Uterus (tissue), 3 donors: ENCODE measurements at regions not wholly inside any gene's neighbourhood (a gene's known extent, or its start where the extent isn't known, plus 50 kb on each side); places are given as distances from the start of the nearest gene placed in this dataset.

Source experiments
- DNase-seq, 2 donors: peaks; one replicate each; pipeline ENCODE4 v3.0.0-alpha.2; 2019 to 2020
- H3K27ac ChIP-seq, 2 donors: fragments of 200-600 bp; sonication (generic); 1 replicate in 1 of 2; 2 replicates in 1 of 2; pipeline ENCODE4 v1.5.1; 2016 to 2018
- H3K27me3 ChIP-seq, 2 donors: fragments of 200-600 bp; sonication (generic); one replicate each; pipeline ENCODE4 v1.5.1; 2018 to 2019; ENCODE audit warnings: control low read depth in 1 of 2
- H3K36me3 ChIP-seq, 2 donors: fragments of 200-600 bp; sonication (generic); one replicate each; pipeline ENCODE4 v1.5.1; 2019; ENCODE audit warnings: control low read depth in 1 of 2
- H3K4me1 ChIP-seq, 2 donors: fragments of 200-600 bp; sonication (generic); one replicate each; pipeline ENCODE4 v1.5.1; 2018 to 2019; ENCODE audit warnings: control low read depth in 1 of 2
- H3K4me3 ChIP-seq, 2 donors: fragments of 200-600 bp; sonication (generic); 1 replicate in 1 of 2; 2 replicates in 1 of 2; pipeline ENCODE4 v1.5.1; 2018 to 2019; ENCODE audit warnings: mild to moderate bottlenecking in 1 of 2
- H3K9me3 ChIP-seq, 2 donors: fragments of 200-600 bp; sonication (generic); one replicate each; pipeline ENCODE4 v1.5.1; 2019; ENCODE audit warnings: control low read depth in 1 of 2
- POLR2A ChIP-seq, 2 donors: fragments of 450-650 bp; IDR thresholded peaks; one replicate each; pipeline ENCODE4 v1.6.1; 2016; ENCODE audit warnings: antibody characterized with exemption in 2 of 2, mild to moderate bottlenecking in 1 of 2, moderate library complexity in 1 of 2
- intact Hi-C: fragments of 100-400 bp; cut with DNase I; formaldehyde crosslinking; loops from one replicate; pipeline ENCODE4 v1.15.1; 2023; ENCODE audit warnings: low total_unique reads
- TF ChIP-seq, protein P1 (sequence below), 4 experiments: fragments of 200-600 bp in 2 of 4; fragments of 450-650 bp in 2 of 4; sonication (generic) in 2 of 4; IDR thresholded peaks; one replicate each; pipeline ENCODE4 v1.5.1; 2016 to 2019; ENCODE audit warnings: antibody characterized with exemption in 4 of 4, mild to moderate bottlenecking in 2 of 4, moderate library complexity in 1 of 4
- donor health status: DM: yes; HTN: yes; CAD: no.

DNA sequence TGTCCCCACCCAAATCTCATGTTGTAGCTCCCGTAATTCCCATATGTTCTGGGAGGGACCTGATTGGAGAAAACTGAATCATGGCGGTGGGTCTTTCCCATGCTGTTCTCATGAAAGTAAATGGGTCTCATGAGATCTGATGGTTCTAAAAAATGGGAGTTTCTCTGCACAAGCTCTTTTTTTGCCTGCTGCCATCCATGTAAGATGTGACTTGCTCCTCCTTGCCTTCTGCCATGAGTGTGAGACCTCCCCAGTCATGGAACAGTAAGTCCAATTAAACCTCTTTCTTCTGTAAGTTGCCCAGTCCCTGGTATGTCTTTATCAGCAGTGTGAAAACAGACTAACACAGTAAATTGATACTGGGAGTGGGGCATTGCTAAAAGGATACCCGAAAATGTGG lies 1218.4 kb upstream of the CITED2 start:
- no peaks in the 10 kb centered on the region for H3K9me3 ChIP-seq
- H3K4me3 ChIP-seq: no peak overlapping the region
- DNase-seq: no peak
- intact Hi-C loops: no loop called here
- TF ChIP-seq, protein P1, sequence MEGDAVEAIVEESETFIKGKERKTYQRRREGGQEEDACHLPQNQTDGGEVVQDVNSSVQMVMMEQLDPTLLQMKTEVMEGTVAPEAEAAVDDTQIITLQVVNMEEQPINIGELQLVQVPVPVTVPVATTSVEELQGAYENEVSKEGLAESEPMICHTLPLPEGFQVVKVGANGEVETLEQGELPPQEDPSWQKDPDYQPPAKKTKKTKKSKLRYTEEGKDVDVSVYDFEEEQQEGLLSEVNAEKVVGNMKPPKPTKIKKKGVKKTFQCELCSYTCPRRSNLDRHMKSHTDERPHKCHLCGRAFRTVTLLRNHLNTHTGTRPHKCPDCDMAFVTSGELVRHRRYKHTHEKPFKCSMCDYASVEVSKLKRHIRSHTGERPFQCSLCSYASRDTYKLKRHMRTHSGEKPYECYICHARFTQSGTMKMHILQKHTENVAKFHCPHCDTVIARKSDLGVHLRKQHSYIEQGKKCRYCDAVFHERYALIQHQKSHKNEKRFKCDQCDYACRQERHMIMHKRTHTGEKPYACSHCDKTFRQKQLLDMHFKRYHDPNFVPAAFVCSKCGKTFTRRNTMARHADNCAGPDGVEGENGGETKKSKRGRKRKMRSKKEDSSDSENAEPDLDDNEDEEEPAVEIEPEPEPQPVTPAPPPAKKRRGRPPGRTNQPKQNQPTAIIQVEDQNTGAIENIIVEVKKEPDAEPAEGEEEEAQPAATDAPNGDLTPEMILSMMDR (IDR thresholded peaks at IDR 0.05): no peak
- TF ChIP-seq POLR2A (IDR thresholded peaks at IDR 0.05): no peak
- no peaks in the 10 kb centered on the region for H3K36me3 ChIP-seq
- no peak overlapping the region for H3K27ac ChIP-seq
- H3K4me1 ChIP-seq: no peaks in the 10 kb centered on the region
- no peaks in the 10 kb centered on the region for H3K27me3 ChIP-seq

GRCh38 chr6:140590641-140591040 lies 1216.2 kb upstream of the CITED2 start:
- no peaks in the 10 kb centered on the region for H3K36me3 ChIP-seq
- no peak for DNase-seq

DNA sequence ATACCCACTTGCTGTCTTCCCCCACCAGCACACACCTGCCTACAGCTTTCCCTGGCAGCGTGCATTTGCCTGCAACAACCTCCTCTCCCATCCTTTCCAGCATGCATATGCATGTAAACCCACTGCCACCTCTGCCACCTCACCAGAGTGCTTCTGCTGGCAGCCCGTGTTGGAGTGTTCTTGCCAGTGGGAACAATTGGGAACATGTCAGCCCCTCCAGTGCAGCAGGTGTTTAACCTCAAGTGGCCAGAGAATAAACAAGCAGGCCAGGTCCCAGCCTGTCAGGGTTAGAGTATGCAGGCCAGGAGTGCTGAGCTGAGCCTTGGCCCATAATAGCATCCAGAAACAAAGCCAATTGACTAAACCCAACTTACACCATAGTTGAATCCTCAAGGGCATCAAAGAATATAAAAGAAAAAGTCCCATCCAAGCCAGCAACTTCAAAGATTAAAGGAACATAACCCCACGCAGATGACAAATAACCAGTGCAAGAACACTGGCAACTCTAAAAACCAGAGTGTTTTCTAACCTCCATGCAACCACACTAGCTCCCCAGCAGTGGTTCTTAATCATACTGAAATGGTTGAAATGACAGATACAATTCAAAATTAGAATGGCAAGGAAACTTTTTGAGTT lies 1212.1 kb upstream of the CITED2 start:
- no peak for TF ChIP-seq POLR2A (IDR thresholded peaks at IDR 0.05)
- TF ChIP-seq, protein P1 (IDR thresholded peaks at IDR 0.05): no peak
- intact Hi-C loops: no loop called here
- no peaks in the 10 kb centered on the region for H3K27me3 ChIP-seq

More at GRCh38 chr6:140590641-140591040, 1216.2 kb upstream of the CITED2 start:
- no peaks in the 10 kb centered on the region for H3K4me1 ChIP-seq
- no peak overlapping the region for H3K4me3 ChIP-seq
- no peaks in the 10 kb centered on the region for H3K27me3 ChIP-seq
- H3K27ac ChIP-seq: no peak overlapping the region
- intact Hi-C loops: no loop called here
- H3K9me3 ChIP-seq: no peaks in the 10 kb centered on the region
- TF ChIP-seq POLR2A (IDR thresholded peaks at IDR 0.05): no peak
- TF ChIP-seq, protein P1 (IDR thresholded peaks at IDR 0.05): no peak

GRCh38 chr6:140581601-140582000 lies 1207.2 kb upstream of the CITED2 start:
- TF ChIP-seq, protein P1 (IDR thresholded peaks at IDR 0.05): no peak
- TF ChIP-seq POLR2A (IDR thresholded peaks at IDR 0.05): no peak
- intact Hi-C loops: no loop called here
- DNase-seq: no peak
- Histone ChIP-seq H3K27ac (no peak overlapping the region), H3K9me3 (no peaks in the 10 kb centered on the region), H3K4me1 (no peaks in the 10 kb centered on the region), H3K36me3 (no peaks in the 10 kb centered on the region), H3K4me3 (no peak overlapping the region), H3K27me3 (no peaks in the 10 kb centered on the region)

More for the DNA sequence above, 1212.1 kb upstream of the CITED2 start:
- Histone ChIP-seq H3K27ac (no peak overlapping the region), H3K9me3 (no peaks in the 10 kb centered on the region), H3K36me3 (no peaks in the 10 kb centered on the region), H3K4me3 (no peak overlapping the region), H3K4me1 (no peaks in the 10 kb centered on the region)
- no peak for DNase-seq

- no peak for DNase-seq
- H3K36me3 ChIP-seq: no peaks in the 10 kb centered on the region
- no peak for TF ChIP-seq POLR2A (IDR thresholded peaks at IDR 0.05)
- TF ChIP-seq, protein P1 (IDR thresholded peaks at IDR 0.05): no peak
- H3K4me1 ChIP-seq: no peaks in the 10 kb centered on the region
- intact Hi-C loops: no loop called here
- no peaks in the 10 kb centered on the region for H3K27me3 ChIP-seq
- no peak overlapping the region for H3K27ac ChIP-seq
- no peaks in the 10 kb centered on the region for H3K9me3 ChIP-seq
- H3K4me3 ChIP-seq: no peak overlapping the region
Observed at GRCh38 chr6:140579918-140580317, 1205.5 kb upstream of the CITED2 start.
